PC-3 (cell line): ENCODE measurements at regions not wholly inside any gene's neighbourhood (a gene's known extent, or its start where the extent isn't known, plus 50 kb on each side); places are given as distances from the start of the nearest gene placed in this dataset.

Experiments used
- ATAC-seq: fragments of 200-7000 bp; cut with Tn5 transposase; 2 replicates; pipeline ENCODE4 v1.9.1; 2020; ENCODE audit warnings: mild to moderate bottlenecking, moderate library complexity
- BruUV-seq: library from RNA; stranded (reverse); fragments of 400-500 nt; replicated peaks from 2 replicates; lab custom pipeline; 2021; lab: Mats Ljungman, UMichigan
- CTCF ChIA-PET: fragments of 300-600 bp; sonication (Branson Sonifier 250); formaldehyde crosslinking; loops from one replicate; lab custom pipeline; 2022; ENCODE audit warnings: antibody characterized with exemption; lab: Charles Lee
- POLR2A ChIA-PET: fragments of 300-600 bp; sonication (Branson Sonifier 250); formaldehyde crosslinking; loops from one replicate; lab custom pipeline; 2022; ENCODE audit warnings: antibody characterized with exemption; ENCODE audit not compliant: unreplicated experiment; lab: Charles Lee
- DNase-seq: peaks from one replicate; pipeline ENCODE4 v3.0.0-alpha.2; 2015
- H2AFZ ChIP-seq: fragments of 300-600 bp; sonication (generic); 2 replicates; pipeline ENCODE4 v1.6.0; 2016; ENCODE audit warnings: antibody characterized with exemption, low read length
- H3F3A ChIP-seq: fragments of 300-600 bp; sonication (generic); one replicate; pipeline ENCODE4 v1.6.0; 2017; ENCODE audit warnings: antibody characterized with exemption, low read length, control low read depth, mild to moderate bottlenecking; ENCODE audit not compliant: unreplicated experiment
- H3K27ac ChIP-seq: fragments of 300-600 bp; sonication (generic); 2 replicates; pipeline ENCODE4 v1.5.1; 2016; ENCODE audit warnings: mild to moderate bottlenecking, low read length
- H3K27me3 ChIP-seq: fragments of 300-600 bp; sonication (generic); 2 replicates; pipeline ENCODE4 v1.6.1; 2016; ENCODE audit warnings: low read length, mixed read lengths
- H3K36me3 ChIP-seq: fragments of 300-600 bp; sonication (generic); 2 replicates; pipeline ENCODE4 v1.6.1; 2016; ENCODE audit warnings: low read depth, mixed run types, low read length, mixed read lengths
- H3K4me1 ChIP-seq: fragments of 300-600 bp; sonication (generic); 2 replicates; pipeline ENCODE4 v1.5.1; 2016; ENCODE audit warnings: low read length; ENCODE audit not compliant: insufficient read depth
- H3K4me2 ChIP-seq: fragments of 300-600 bp; sonication (generic); 2 replicates; pipeline ENCODE4 v1.6.0; 2016; ENCODE audit warnings: low read length
- H3K4me3 ChIP-seq: fragments of 300-600 bp; sonication (generic); 2 replicates; pipeline ENCODE4 v1.5.1; 2016; ENCODE audit warnings: mild to moderate bottlenecking, low read length, mixed read lengths
- H3K79me2 ChIP-seq: fragments of 300-600 bp; sonication (generic); 2 replicates; pipeline ENCODE4 v1.6.1; 2017; ENCODE audit warnings: low read length, mixed read lengths
- H3K9ac ChIP-seq: fragments of 300-600 bp; sonication (generic); 2 replicates; pipeline ENCODE4 v1.6.0; 2016; ENCODE audit warnings: mild to moderate bottlenecking, low read length
- H3K9me2 ChIP-seq: fragments of 300-600 bp; sonication (generic); replicated peaks from 2 replicates; pipeline ENCODE4 v1.6.1; 2016; ENCODE audit warnings: mixed run types, low read length, mixed read lengths
- H3K9me3 ChIP-seq: fragments of 300-600 bp; sonication (generic); 2 replicates; pipeline ENCODE4 v1.6.1; 2016; ENCODE audit warnings: low read length, mixed read lengths
- H4K20me1 ChIP-seq: fragments of 300-600 bp; sonication (generic); 2 replicates; pipeline ENCODE4 v1.6.1; 2016; ENCODE audit warnings: low read length, mixed read lengths
- CTCF ChIP-seq: fragments of 300-600 bp; sonication (generic); conservative IDR thresholded peaks from 2 replicates; pipeline ENCODE4 v1.5.1; 2017; ENCODE audit warnings: antibody characterized with exemption, low read depth, mild to moderate bottlenecking, low read length
- EZH2 ChIP-seq: fragments of 300-600 bp; sonication (generic); IDR thresholded peaks from one replicate; pipeline ENCODE4 v1.6.1; 2017; ENCODE audit warnings: antibody characterized with exemption, mild to moderate bottlenecking, low read length; ENCODE audit not compliant: unreplicated experiment
- EZH2phosphoT487 ChIP-seq: fragments of 300-600 bp; sonication (generic); IDR thresholded peaks from 2 replicates; pipeline ENCODE4 v1.6.1; 2018; ENCODE audit warnings: mild to moderate bottlenecking, antibody characterized with exemption, low read length, borderline replicate concordance
- intact Hi-C: fragments of 100-400 bp; cut with micrococcal nuclease; formaldehyde crosslinking; loops from 2 replicates; pipeline ENCODE4 v1.9.0; 2023

DNA sequence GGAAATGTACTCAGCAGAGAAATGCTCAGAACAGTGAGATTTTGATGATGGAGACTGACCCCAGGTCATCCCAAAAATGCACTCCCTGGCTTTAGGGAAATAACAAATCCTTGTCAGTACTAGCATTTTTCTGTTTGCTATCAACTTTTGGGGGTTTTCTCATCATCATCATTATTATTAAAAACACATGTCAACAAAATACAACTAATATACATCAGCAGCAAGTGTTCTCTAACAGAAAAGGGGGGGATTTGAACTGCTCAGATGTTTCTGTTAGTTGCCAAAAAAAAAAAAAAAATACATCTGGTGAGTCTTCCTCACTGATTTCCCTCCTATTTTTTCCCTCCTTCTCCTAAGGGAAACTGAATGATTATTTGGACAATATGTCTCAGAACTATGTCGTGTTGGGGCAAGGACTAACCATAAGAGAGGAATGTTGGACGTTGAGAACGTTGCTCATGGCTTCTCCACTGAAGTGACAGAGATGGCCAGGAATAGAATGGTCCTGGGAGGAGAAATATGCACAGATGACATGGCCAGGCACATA, 230.0 kb upstream of the MCTP2 start:
- Histone ChIP-seq H3K27ac (no peak overlapping the region), H4K20me1 (no peaks in the 10 kb centered on the region), H3K9me2 (no peaks in the 10 kb centered on the region), H3K27me3 (0 out of 2 replicates have a peak, but pooled peaks cover 3% of the 10 kb centered on the region), H3K9ac (no peak overlapping the region), H3K36me3 (no peaks in the 10 kb centered on the region), H3K4me2 (no peak overlapping the region), H3F3A (no peaks in the 10 kb centered on the region), H3K79me2 (no peaks in the 10 kb centered on the region), H2AFZ (no peak overlapping the region), H3K9me3 (no peaks in the 10 kb centered on the region), H3K4me3 (no peak overlapping the region), H3K4me1 (no peaks in the 10 kb centered on the region)
- POLR2A ChIA-PET, result no interaction called here
- DNase-seq, result no peak
- intact Hi-C loops, result no loop called here
- no peak for ATAC-seq
- no TSS peak for BruUV-seq
- CTCF ChIA-PET, result no interaction called here
- TF ChIP-seq EZH2phosphoT487, result no peak
- TF ChIP-seq EZH2, result no peak
- TF ChIP-seq CTCF, result no peak

- no peaks in the 10 kb centered on the region for H4K20me1 ChIP-seq
- H3K4me1 ChIP-seq, result no peaks in the 10 kb centered on the region
- no peak overlapping the region for H2AFZ ChIP-seq
- no TSS peak for BruUV-seq
- H3K79me2 ChIP-seq, result no peaks in the 10 kb centered on the region
- no peaks in the 10 kb centered on the region for H3K9me3 ChIP-seq
- H3K36me3 ChIP-seq, result no peaks in the 10 kb centered on the region
- intact Hi-C loops, result no loop called here
- no peaks in the 10 kb centered on the region for H3F3A ChIP-seq
- 0 out of 2 replicates have a peak, but pooled peaks cover 3% of the 10 kb centered on the region for H3K27me3 ChIP-seq
- no peak for ATAC-seq
- no peak overlapping the region for H3K9ac ChIP-seq
- H3K27ac ChIP-seq, result no peak overlapping the region
- H3K4me3 ChIP-seq, result no peak overlapping the region
- TF ChIP-seq EZH2phosphoT487 (no peak), EZH2 (no peak), CTCF (no peak)
- no peak for DNase-seq
- H3K9me2 ChIP-seq, result no peaks in the 10 kb centered on the region
- ChIA-PET POLR2A (no interaction called here), CTCF (no interaction called here)
- H3K4me2 ChIP-seq, result no peak overlapping the region
These were observed 230.8 kb upstream of the MCTP2 start for GRCh38 chr15:94000606-94001005.

GRCh38 chr15:93997071-93997658, 234.2 kb upstream of the MCTP2 start:
- H3K4me1 ChIP-seq, result no peaks in the 10 kb centered on the region
- no peak overlapping the region for H3K27ac ChIP-seq
- no peaks in the 10 kb centered on the region for H3K9me2 ChIP-seq
- no peak for ATAC-seq
- POLR2A ChIA-PET, result no interaction called here
- H2AFZ ChIP-seq, result no peak overlapping the region
- no peaks in the 10 kb centered on the region for H3K79me2 ChIP-seq
- CTCF ChIA-PET, result no interaction called here
- 0 out of 2 replicates have a peak, but pooled peaks cover 12% of the 10 kb centered on the region for H3K27me3 ChIP-seq
- peak; percentile 75 for TF ChIP-seq CTCF
- TF ChIP-seq EZH2, result no peak
- no peaks in the 10 kb centered on the region for H3K9me3 ChIP-seq
- no peak overlapping the region for H3K4me3 ChIP-seq
- intact Hi-C loops, result no loop called here
- no peak overlapping the region for H3K4me2 ChIP-seq
- H3K36me3 ChIP-seq, result no peaks in the 10 kb centered on the region
- peak; percentile 57 for DNase-seq
- no peak overlapping the region for H3K9ac ChIP-seq
- no TSS peak for BruUV-seq
- H3F3A ChIP-seq, result no peaks in the 10 kb centered on the region
- H4K20me1 ChIP-seq, result no peaks in the 10 kb centered on the region
